HG03196 (cell line): ENCODE measurements at regions not wholly inside any gene's neighbourhood (a gene's known extent, or its start where the extent isn't known, plus 50 kb on each side); places are given as distances from the start of the nearest gene placed in this dataset.
"Not testable (repeated sequence)": the region's sequence is repeated elsewhere in the genome, so short reads cannot be mapped to it uniquely, and the experiment has no call there.

Experiments used
- ATAC-seq: cut with Tn5 transposase; IDR thresholded peaks from one replicate; pipeline ENCODE4 v1.9.1; 2021; ENCODE audit not compliant: unreplicated experiment

GRCh38 chr2:89537862-89538261 lies 846.4 kb downstream of the RPIA start:
- ATAC-seq = not testable (repeated sequence)

GRCh38 chr2:89544110-89544509 lies 852.6 kb downstream of the RPIA start:
- ATAC-seq = not testable (repeated sequence)

GRCh38 chr2:89579154-89579553 lies 887.7 kb downstream of the RPIA start:
- ATAC-seq = not testable (repeated sequence)

DNA sequence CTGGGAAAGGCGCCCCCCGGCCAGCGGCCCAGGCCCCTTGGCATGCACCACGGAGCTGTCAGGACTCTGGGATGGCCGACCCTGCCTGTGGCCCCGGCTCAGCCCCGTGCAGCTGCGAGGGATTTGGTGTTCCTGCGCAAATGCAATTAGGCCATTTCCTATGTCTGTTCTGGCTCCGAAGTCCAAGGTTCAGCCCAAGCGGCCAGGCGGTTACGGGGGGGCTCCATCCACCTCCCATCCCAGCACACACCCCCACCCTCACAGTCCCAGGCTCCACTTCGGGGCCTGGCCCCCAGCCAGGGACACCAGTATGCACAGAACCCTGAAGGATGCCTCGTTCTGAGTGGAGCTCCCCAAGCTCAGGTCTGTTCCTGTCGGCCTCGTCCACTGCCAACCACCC lies 891.3 kb downstream of the RPIA start:
- not testable (repeated sequence) for ATAC-seq

DNA sequence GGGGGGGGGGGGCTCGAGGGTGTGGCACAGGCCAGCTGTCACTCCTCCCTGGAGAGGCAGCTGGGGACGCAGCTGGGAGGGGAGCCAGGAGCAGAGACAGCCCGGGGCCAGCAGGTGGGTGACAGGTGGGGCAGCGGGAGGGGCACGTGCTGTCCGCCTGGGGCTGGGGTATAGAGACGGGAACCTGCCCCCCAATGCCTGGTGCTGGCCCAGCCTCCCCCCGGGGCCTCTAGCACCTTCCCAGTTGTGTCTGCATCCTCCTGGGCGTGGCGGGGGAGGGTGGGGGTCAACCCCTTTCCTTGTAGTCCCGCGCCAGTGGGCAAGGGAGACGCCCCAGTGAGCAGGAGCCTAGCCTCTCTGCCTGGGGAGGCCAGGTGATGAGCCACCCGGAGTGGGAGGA lies 892.6 kb downstream of the RPIA start:
- not testable (repeated sequence) for ATAC-seq

DNA sequence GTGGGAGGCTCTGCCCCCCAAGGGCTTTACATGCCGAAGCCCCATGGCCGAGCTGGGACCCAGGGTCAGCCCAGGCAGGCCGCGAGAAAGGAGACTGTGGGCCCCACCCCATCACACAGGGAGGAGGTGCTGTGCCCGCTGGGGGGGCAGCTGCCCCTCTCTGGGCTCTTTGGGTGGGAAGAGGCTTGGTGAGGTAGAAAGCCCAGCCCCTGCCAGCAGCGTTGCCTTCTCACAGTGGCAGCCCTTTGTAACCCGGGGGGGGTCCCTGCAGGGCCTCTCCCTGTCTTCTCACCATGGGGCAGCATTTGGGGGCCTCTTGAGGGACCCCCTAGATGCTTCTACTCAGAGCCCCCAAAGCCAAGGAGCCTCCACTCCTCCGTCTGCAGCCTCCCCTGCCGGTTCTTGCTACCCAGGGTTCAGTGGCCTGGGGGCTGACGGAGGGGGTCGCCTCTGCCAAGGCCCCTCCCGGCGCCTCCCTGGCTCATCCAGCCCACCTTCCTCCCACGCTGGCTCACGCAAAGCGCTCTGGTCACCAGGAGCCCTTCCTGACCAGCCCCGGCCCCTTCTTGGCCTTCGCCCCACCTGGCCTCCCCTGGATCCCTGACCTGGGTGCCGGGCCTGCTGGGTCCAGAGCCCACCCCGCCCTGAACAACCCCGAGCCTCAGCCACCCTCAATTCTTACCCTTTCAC lies 893.5 kb downstream of the RPIA start:
- ATAC-seq = not testable (repeated sequence)

DNA sequence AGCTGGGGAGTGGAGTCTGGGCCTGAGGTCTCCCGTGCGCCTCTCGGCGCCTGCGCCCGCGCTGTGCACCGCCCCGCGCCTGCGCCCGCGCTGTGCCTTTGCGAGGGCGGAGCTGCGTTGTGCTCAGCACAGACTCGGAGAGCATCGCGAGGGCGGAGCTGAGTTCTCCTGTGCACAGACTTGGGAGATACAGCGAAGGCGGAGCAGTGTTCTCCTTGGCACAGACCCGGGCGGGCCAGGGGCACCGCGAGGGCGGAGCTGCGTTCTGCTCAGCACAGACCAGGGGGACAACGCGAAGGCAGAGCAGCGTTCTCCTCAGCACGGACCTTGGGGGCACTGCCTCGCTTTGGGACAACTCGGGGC lies 894.1 kb downstream of the RPIA start:
- peak; percentile 95 for ATAC-seq

DNA sequence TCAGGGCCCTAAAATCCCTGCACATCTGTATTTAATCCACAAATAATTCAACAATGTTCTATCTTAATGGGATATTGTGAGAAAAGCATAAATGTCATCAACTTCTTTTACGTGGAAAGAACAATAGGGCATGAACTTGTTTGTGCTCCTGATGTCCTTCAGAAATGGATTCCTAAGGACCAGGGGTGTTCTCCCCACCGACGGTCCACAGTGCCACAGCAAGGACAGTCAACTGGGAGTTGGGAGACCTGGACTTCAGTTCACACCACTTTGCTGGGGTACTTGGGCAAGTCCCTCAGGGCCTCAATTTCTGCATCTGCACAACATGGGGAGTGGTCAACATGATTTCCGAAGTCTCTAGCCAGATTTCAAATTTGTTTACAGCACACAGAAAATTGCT lies 908.4 kb downstream of the RPIA start:
- not testable (repeated sequence) for ATAC-seq

DNA sequence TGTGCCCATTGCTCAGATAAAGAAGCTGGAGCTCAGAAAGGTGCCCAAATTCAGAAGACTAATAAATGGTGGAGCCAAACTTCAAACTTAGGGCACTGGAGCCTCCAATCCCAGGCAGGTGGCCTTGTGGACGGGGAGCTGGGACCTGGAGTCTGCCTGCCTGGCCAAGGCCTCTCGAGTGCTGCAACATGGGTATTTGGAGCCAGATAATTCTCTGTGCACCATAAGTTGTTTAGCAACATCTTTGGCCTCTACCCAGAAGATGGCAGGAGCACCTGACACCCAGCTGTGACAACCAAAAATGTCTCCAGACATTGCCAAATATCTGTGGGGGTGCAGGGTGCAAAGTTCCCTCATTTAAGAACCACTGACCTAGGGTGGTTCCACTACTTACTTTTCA lies 915.0 kb downstream of the RPIA start:
- not testable (repeated sequence) for ATAC-seq

DNA sequence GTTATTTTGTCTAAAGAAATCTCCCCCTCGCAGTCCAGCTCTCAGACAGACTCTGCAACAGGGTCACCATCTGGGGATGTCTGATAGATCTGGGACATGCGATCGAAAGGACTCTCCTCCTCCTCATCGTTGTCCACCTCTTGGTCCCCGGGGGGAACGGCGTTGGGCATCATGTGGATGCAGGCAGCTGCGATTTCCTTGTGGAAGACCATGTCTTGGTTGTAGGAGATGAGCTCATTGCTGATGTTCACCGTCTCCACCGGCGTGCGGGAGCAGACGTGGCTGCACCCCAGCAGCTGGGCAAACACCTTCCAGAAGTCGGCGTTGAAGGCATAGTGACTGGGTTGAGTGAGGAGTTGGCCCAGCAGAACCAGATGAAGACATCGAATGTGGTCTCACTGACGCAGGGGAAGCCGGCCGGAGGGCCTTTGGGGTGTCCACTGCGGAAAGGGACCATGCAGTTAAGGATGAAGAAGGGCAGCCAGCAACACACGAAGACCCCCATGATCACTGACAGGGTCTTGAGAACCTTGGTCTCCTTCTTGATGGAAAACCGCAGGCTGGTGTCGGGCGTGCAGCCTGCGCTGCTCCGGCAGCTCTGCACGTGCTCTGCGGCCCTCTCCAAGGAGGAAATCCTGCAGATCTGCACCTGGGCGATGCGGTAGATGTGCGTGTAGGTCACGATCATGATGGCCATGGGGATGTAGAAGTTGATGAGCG lies 918.9 kb downstream of the RPIA start:
- not testable (repeated sequence) for ATAC-seq

DNA sequence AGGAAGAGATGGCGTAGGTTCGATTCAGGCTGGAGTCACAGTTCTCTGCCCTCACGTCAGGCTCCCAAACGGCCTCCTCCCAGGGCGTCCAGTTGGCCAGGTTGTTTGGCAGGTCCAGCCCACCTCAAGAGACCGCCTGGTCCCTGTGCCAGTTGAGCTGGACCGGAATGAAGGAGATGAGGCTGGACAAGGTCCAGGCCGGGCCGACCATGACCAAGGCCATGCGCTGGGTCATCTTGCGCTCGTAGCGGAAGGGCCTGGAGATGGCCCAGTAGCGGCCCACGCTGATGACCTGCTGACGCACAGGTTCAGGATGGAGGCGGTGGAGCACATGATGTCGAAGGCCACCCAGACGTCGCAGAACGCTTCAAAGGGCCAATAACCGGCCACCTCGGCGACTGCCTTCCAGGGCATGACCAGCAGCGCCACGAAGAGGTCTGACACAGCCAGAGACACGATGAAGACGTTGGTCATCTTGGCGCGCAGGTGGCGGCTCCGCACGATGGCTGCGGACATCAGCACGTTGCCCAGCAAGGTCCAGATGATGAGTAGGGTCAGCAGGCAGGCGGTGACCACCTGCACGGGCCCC lies 919.5 kb downstream of the RPIA start:
- ATAC-seq = not testable (repeated sequence)

GRCh38 chr2:89611710-89612109 lies 920.2 kb downstream of the RPIA start:
- not testable (repeated sequence) for ATAC-seq

DNA sequence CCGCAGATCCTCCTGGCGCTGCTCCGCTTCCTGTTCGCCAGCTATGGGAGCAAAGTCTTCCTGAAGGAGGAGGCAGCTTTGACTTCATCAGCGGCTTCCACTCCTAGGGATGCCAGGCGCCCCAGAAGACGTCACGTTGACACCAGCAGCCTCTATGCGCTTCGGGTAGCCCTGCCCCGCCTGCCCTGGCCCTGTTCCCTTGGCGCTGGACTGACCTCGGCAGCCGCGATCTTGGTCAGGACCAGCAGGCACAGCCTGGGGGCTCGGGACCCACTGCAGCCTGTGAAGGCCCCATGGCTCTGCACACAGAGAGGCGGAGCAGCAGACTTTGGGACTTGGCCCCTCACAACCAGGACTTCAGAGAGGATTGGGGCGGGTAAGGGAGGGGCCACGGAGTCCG lies 957.8 kb downstream of the RPIA start:
- ATAC-seq = not testable (repeated sequence)

DNA sequence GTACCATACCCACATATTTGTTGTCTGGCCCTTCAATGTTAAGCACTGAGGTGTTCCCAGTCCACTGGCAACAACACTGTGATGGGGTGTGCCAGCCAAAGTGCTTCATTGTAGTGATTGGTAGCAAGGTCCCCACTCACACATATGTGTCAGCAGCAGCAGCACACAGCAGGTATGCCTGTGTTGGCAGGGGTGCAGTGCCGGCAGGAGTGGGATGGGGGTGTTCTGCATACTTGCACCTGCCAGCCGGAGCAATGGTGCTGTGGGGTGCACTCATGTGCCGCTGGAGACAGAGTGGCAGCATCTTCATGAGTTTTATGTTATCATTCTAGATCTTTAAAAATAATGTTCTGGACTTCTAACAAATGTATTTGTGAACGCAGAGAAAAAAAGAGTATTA lies 987.8 kb downstream of the RPIA start:
- not testable (repeated sequence) for ATAC-seq
